NOMO-1 treated with DMSO at 0.1 percent for 48 hours (cell line): ENCODE measurements at regions not wholly inside any gene's neighbourhood (a gene's known extent, or its start where the extent isn't known, plus 50 kb on each side); places are given as distances from the start of the nearest gene placed in this dataset.

ENCODE experiments used
- DNase-seq: peaks from one replicate; lab custom pipeline; 2025; ENCODE audit not compliant: unreplicated experiment; lab: John Stamatoyannopoulos, UW

DNA sequence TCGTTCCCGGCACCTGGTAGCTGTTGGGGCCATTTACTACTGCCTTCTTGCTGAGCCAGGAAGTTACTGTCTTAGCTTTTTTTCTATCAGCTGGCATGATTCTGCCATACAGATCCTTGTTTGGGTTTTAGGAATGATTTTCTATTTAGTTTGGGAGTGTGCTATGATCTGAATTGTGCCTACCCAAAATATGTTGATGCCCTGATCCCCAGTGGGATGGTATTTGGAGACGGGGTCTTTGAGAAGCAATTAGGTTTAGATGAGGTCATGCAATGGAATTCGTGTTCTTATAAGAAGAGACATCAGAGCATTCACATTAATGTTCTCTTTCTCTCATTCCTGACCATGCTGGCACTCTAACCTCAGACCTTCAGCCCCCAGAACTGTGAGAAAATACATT, 59.4 kb upstream of the HS3ST2 start:
- DNase-seq, result no peak

DNA sequence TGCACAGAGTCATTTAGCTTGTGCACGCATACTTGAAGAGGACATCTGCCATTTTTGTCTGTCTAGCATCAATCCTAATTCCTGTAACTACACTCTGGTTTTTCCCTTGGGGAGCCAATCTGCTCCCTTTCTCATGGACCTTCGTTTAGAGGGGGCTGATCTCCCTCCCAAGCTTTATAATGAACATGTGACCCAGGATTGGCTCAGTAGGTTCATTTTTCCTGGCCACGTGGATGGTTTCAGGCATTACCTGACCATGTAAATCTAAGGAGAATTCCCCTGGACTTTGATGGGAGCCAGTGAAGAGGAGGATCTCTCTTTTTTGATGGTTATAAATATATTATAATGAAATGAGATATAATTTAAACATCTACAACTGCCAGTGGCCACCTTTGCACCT, 56.8 kb upstream of the HS3ST2 start:
- DNase-seq, result no peak

DNA sequence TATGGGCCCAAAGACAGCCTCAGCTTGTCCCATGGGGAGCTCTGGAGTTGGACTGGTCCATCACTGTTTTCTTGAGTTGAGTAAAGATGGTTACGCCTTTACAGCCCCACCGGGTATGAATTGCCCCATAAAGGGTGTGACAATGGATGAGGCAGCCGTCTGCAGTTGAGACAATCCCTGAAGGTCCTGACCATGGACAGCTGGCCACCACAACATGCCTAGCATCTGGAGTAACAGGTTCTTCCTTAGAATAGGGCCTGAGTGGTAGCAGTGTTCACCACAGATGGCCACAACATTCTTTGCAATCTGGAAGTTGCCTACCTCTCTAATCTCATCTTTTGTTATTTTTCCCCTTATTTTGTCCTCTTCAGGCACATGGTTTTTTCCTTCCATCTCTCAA, 51.5 kb upstream of the HS3ST2 start:
- no peak for DNase-seq

DNA sequence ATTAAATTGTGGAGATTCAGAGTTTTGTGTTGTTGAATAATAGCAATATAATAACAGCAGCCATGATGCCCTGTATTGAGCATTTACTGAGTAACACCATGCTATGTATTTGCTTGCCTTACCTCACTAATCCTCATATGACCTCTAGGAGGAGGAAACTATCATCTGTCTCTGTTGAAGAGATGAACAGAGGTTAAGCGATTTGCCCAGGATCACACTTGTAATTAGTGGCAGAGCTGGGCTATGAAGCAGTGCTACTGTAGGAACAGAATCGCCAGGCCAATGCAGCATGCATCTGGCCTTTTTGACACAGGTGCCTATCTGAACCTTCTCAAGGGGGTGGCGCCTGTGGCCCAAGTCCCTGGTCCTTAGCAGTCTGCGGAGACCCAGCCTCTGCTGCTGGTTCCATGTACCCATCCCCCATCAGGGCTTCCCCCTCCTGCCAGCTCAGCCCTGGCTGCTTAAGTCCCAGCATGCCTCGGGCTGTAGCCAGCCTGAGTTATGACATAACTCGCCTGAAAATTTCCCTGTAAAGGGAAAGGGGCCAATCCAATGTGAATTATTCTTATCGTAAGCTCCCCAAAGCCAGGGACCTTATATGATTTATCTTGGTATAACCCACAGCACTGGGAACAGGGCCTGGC, 50.4 kb upstream of the HS3ST2 start:
- no peak for DNase-seq
